Esophagus mucosa (tissue), 1 donor: ENCODE measurements at regions not wholly inside any gene's neighbourhood (a gene's known extent, or its start where the extent isn't known, plus 50 kb on each side); places are given as distances from the start of the nearest gene placed in this dataset.

Experiments used
- ATAC-seq: fragments of 200-7000 bp; cut with Tn5 transposase; one replicate; pipeline ENCODE4 v1.9.1; 2020
- donor health status: DM: yes; HTN: yes; CAD: no.

- ATAC-seq = no peak
Observed at GRCh38 chr2:18373664-18374063, 186.8 kb downstream of the RDH14 start.

- no peak for ATAC-seq
Observed at GRCh38 chr2:18373081-18373480, 187.4 kb downstream of the RDH14 start.

- no peak for ATAC-seq
Observed at GRCh38 chr2:18372641-18373040, 187.8 kb downstream of the RDH14 start.

- ATAC-seq = no peak
Observed at GRCh38 chr2:18369760-18370159, 190.7 kb downstream of the RDH14 start.

- no peak for ATAC-seq
Observed at GRCh38 chr2:18368008-18368407, 192.4 kb downstream of the RDH14 start.

GRCh38 chr2:18365342-18365741, 195.1 kb downstream of the RDH14 start:
- ATAC-seq = no peak

- ATAC-seq = no peak
Observed at GRCh38 chr2:18363348-18363747, 197.1 kb downstream of the RDH14 start.

- no peak for ATAC-seq
Observed at GRCh38 chr2:18362696-18363095, 197.8 kb downstream of the RDH14 start.

- no peak for ATAC-seq
Observed at GRCh38 chr2:18357537-18357936, 202.9 kb downstream of the RDH14 start.

GRCh38 chr2:18356676-18357075, 203.8 kb downstream of the RDH14 start:
- ATAC-seq = no peak

GRCh38 chr2:18349421-18349820, 211.0 kb downstream of the RDH14 start:
- no peak for ATAC-seq

GRCh38 chr2:18346874-18347273, 213.6 kb downstream of the RDH14 start:
- no peak for ATAC-seq

- no peak for ATAC-seq
Observed at GRCh38 chr2:18346344-18346743, 214.1 kb downstream of the RDH14 start.

- peak; percentile 47 for ATAC-seq
Observed at GRCh38 chr2:18345848-18346247, 214.6 kb downstream of the RDH14 start.

- no peak for ATAC-seq
Observed at GRCh38 chr2:18342901-18343300, 217.6 kb downstream of the RDH14 start.

GRCh38 chr2:18339326-18339725, 221.1 kb downstream of the RDH14 start:
- no peak for ATAC-seq

- ATAC-seq = no peak
Observed at GRCh38 chr2:18336975-18337374, 223.5 kb downstream of the RDH14 start.

- no peak for ATAC-seq
Observed at GRCh38 chr2:18332477-18332876, 228.0 kb downstream of the RDH14 start.

- no peak for ATAC-seq
Observed at GRCh38 chr2:18325118-18325517, 235.3 kb downstream of the RDH14 start.

- no peak for ATAC-seq
Observed at GRCh38 chr2:18319987-18320386, 240.5 kb downstream of the RDH14 start.

GRCh38 chr2:18317017-18317416, 243.4 kb downstream of the RDH14 start:
- no peak for ATAC-seq

GRCh38 chr2:18312818-18313217, 247.6 kb downstream of the RDH14 start:
- peak; percentile 90 for ATAC-seq

GRCh38 chr2:18311420-18312195, 248.8 kb downstream of the RDH14 start:
- no peak for ATAC-seq

GRCh38 chr2:18309627-18310026, 250.8 kb downstream of the RDH14 start:
- no peak for ATAC-seq

GRCh38 chr2:18309188-18309587, 251.3 kb downstream of the RDH14 start:
- no peak for ATAC-seq
